BLaER1 (cell line): ENCODE measurements at regions not wholly inside any gene's neighbourhood (a gene's known extent, or its start where the extent isn't known, plus 50 kb on each side); places are given as distances from the start of the nearest gene placed in this dataset.

ENCODE experiments used
- H3K27ac ChIP-seq: shearing (Covaris generic); formaldehyde crosslinking; 2 replicates; pipeline ENCODE4 v1.8.1; 2022
- H3K27me3 ChIP-seq: shearing (Covaris generic); formaldehyde crosslinking; 2 replicates; pipeline ENCODE4 v1.8.1; 2022
- H3K36me3 ChIP-seq: shearing (Covaris generic); formaldehyde crosslinking; 2 replicates; pipeline ENCODE4 v1.8.1; 2022
- H3K4me1 ChIP-seq: shearing (Covaris generic); formaldehyde crosslinking; 2 replicates; pipeline ENCODE4 v1.8.1; 2022
- H3K4me2 ChIP-seq: shearing (Covaris generic); formaldehyde crosslinking; 2 replicates; pipeline ENCODE4 v1.8.1; 2022
- H3K4me3 ChIP-seq: shearing (Covaris generic); formaldehyde crosslinking; 2 replicates; pipeline ENCODE4 v1.8.1; 2022
- H3K9ac ChIP-seq: shearing (Covaris generic); formaldehyde crosslinking; 2 replicates; pipeline ENCODE4 v1.8.1; 2022
- H3K9me3 ChIP-seq: shearing (Covaris generic); formaldehyde crosslinking; 2 replicates; pipeline ENCODE4 v1.8.1; 2022
- H4K20me1 ChIP-seq: shearing (Covaris generic); formaldehyde crosslinking; 2 replicates; pipeline ENCODE4 v1.8.1; 2022
- Cebpa-rat ChIP-seq: shearing (Covaris generic); IDR thresholded peaks from 2 replicates; pipeline ENCODE4 v1.8.1; 2022

- Histone ChIP-seq H3K36me3 (no peaks in the 10 kb centered on the region), H3K27me3 (no peaks in the 10 kb centered on the region), H3K9me3 (no peaks in the 10 kb centered on the region), H3K27ac (no peak overlapping the region), H3K9ac (no peak overlapping the region), H3K4me1 (peaks cover 7% of the 10 kb centered on the region; the same call in 1 of the 2 replicates), H3K4me3 (no peak overlapping the region), H4K20me1 (no peaks in the 10 kb centered on the region), H3K4me2 (no peak overlapping the region)
- no peak for TF ChIP-seq Cebpa-rat
Observed at GRCh38 chr13:74191410-74191809, 57.2 kb upstream of the KLF12 start.

GRCh38 chr13:74190999-74191398, 56.8 kb upstream of the KLF12 start:
- Histone ChIP-seq H3K4me1 (peaks cover 7% of the 10 kb centered on the region; the same call in 1 of the 2 replicates), H4K20me1 (no peaks in the 10 kb centered on the region), H3K27ac (no peak overlapping the region), H3K4me2 (no peak overlapping the region), H3K27me3 (no peaks in the 10 kb centered on the region), H3K9me3 (no peaks in the 10 kb centered on the region), H3K36me3 (no peaks in the 10 kb centered on the region), H3K9ac (no peak overlapping the region), H3K4me3 (no peak overlapping the region)
- TF ChIP-seq Cebpa-rat, result no peak

DNA sequence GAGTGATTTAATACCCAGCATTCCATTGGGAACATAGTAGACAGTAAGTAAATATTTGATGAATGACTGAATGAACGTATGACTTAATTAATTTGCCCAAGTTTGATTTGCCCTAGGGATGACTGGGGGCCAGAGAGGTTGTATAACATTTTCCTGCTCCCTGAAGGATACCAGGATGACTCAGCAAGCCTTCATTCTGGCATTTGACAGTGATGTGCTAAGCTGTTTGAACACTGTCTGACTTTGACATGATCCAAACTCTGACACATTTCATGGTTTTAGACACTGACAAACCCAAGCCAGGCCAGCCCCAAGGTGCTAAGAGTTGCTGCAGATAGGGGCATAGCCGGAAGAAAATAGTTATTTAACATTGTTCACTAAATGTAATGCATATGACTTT, 53.4 kb upstream of the KLF12 start:
- no peak for TF ChIP-seq Cebpa-rat
- Histone ChIP-seq H3K4me3 (no peak overlapping the region), H3K27ac (no peak overlapping the region), H3K4me2 (no peak overlapping the region), H3K9me3 (no peaks in the 10 kb centered on the region), H3K27me3 (no peaks in the 10 kb centered on the region), H4K20me1 (no peaks in the 10 kb centered on the region), H3K36me3 (no peaks in the 10 kb centered on the region), H3K9ac (no peak overlapping the region), H3K4me1 (peaks cover 7% of the 10 kb centered on the region; the same call in 1 of the 2 replicates)

DNA sequence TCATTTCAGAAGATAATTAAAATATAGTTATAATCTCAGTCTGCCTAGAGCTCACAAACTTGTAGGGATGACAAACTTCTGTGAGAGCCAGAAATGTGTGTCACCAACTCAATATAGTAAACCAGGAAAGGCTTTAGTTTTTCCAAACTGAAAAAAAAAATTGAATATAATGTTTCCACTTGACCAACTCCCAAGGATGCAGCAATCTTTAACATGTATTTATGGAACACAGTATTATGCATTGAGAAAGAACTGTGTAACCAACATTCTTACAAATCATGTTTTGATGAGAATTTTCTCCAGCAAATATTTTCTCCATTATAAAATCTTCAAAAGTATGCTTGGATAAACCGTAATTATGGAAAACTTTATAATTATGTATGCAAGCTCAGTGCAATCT, 50.1 kb upstream of the KLF12 start:
- Histone ChIP-seq H4K20me1 (no peaks in the 10 kb centered on the region), H3K27ac (no peak overlapping the region), H3K27me3 (no peaks in the 10 kb centered on the region), H3K4me3 (no peak overlapping the region), H3K9ac (no peak overlapping the region), H3K4me2 (no peak overlapping the region), H3K9me3 (no peaks in the 10 kb centered on the region), H3K4me1 (no peaks in the 10 kb centered on the region), H3K36me3 (no peaks in the 10 kb centered on the region)
- TF ChIP-seq Cebpa-rat, result no peak
